ENCODE measurements at regions not wholly inside any gene's neighbourhood (a gene's known extent, or its start where the extent isn't known, plus 50 kb on each side); places are given as distances from the start of the nearest gene placed in this dataset.

DNA sequence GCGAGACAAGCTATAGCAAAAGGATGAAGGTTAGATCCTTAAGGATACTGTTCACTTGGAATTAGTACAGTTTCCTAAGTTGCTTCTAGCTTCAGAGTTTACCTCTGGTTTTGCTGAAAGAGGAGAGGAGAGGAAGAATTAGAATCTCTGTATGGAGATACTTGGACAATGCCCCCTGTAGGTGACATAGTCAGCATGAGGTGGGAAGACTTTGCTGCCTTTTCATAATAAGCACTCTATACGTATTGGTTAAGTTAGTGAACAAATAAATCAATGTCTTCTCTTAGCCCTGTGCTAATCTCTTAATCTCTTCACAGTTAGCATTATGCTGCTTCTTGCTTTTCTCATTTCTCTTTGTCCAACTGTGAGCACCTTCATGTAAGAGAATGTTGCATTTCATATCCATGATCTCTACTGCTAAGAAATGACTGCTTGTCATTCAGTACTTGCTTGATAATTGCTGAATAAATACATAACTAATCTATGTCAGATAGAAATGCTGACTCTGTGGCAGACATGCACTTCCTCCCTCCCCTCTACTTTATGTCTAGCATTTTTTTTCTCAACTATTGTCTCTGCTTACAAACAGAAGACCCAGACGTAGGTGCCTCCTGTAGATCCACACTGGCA is 527.2 kb downstream of the GBA3 start:
- BruUV-seq (replicated peaks): no TSS peak
- Histone ChIP-seq H3K36me3 (ENCODE audit: control insufficient read depth, insufficient read depth, low read length) (no peaks in the 10 kb centered on the region), H3K27ac (ENCODE audit: low read length) (no peak overlapping the region), H3K27me3 (ENCODE audit: control insufficient read depth, insufficient read depth, low read length) (no peaks in the 10 kb centered on the region), H3K4me3 (ENCODE audit: low read depth in 2 of 2, low read length in 2 of 2) (no peak overlapping the region), H3K9me3 (ENCODE audit: control insufficient read depth, insufficient read depth, low read depth, low read length) (no peaks in the 10 kb centered on the region), H3K4me1 (ENCODE audit: control insufficient read depth, insufficient read depth, low read length) (no peaks in the 10 kb centered on the region)
- no peak for ATAC-seq
- TF ChIP-seq TCF7L2 (IDR thresholded peaks at IDR 0.05; ENCODE audit: low read depth, low read length) (no peak), CTCF (IDR thresholded peaks at IDR 0.05) (no peak)
- POLR2A ChIA-PET: no interaction called here
- intact Hi-C loops (cut with micrococcal nuclease; ENCODE audit: unreplicated experiment) (no loop called here), in situ Hi-C loops (cut with HindIII; ENCODE audit: low pct_unique_long_range_greater_than_20kb, low sequenced_read_pairs) (no loop called here)
- CTCF ChIA-PET: no interaction called here
- DNase-seq (ENCODE audit: low read depth, low spot score): no peak

- no peak for TF ChIP-seq POLR2AphosphoS5 (IDR thresholded peaks at IDR 0.05; ENCODE audit: low read depth, low read length)
- POLR2A ChIA-PET: no interaction called here
- no peaks in the 10 kb centered on the region for H3K4me1 ChIP-seq (ENCODE audit: control insufficient read depth, insufficient read depth, low read length)
- no TSS peak for BruUV-seq (replicated peaks)
- CTCF ChIA-PET: no interaction called here
- ATAC-seq (no peak), DNase-seq (ENCODE audit: low read depth, low spot score) (no peak)
- H3K27me3 ChIP-seq (ENCODE audit: control insufficient read depth, insufficient read depth, low read length): no peaks in the 10 kb centered on the region
- H3K4me3 ChIP-seq (ENCODE audit: low read depth in 2 of 2, low read length in 2 of 2): no peak overlapping the region
- no peaks in the 10 kb centered on the region for H3K36me3 ChIP-seq (ENCODE audit: control insufficient read depth, insufficient read depth, low read length)
- no peaks in the 10 kb centered on the region for H3K9me3 ChIP-seq (ENCODE audit: control insufficient read depth, insufficient read depth, low read depth, low read length)
- in situ Hi-C loops (cut with HindIII; ENCODE audit: low pct_unique_long_range_greater_than_20kb, low sequenced_read_pairs): no loop called here
- H3K27ac ChIP-seq (ENCODE audit: low read length): no peak overlapping the region
- intact Hi-C loops (cut with micrococcal nuclease; ENCODE audit: unreplicated experiment): no loop called here
Measured at GRCh38 chr4:23213198-23213597, 520.5 kb downstream of the GBA3 start.

DNA sequence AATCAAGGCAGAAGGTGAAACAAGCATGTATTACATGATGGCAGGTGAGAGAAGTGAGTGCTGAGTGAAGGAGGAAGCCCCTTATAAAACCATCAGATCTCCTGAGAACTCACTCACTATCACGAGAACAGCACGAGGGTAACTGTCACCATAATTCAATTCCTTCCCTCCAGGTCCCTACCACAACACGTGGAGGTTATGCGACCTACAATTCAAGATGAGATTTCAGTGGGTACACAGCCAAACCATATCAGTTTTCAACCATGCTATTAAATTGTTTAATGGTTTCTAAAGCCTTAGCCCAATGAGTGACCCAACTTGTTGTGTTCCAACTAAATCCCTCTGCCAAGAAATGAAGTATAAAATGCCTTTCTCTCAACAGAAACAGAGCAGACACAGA is 519.8 kb downstream of the GBA3 start:
- TF ChIP-seq, protein P1, sequence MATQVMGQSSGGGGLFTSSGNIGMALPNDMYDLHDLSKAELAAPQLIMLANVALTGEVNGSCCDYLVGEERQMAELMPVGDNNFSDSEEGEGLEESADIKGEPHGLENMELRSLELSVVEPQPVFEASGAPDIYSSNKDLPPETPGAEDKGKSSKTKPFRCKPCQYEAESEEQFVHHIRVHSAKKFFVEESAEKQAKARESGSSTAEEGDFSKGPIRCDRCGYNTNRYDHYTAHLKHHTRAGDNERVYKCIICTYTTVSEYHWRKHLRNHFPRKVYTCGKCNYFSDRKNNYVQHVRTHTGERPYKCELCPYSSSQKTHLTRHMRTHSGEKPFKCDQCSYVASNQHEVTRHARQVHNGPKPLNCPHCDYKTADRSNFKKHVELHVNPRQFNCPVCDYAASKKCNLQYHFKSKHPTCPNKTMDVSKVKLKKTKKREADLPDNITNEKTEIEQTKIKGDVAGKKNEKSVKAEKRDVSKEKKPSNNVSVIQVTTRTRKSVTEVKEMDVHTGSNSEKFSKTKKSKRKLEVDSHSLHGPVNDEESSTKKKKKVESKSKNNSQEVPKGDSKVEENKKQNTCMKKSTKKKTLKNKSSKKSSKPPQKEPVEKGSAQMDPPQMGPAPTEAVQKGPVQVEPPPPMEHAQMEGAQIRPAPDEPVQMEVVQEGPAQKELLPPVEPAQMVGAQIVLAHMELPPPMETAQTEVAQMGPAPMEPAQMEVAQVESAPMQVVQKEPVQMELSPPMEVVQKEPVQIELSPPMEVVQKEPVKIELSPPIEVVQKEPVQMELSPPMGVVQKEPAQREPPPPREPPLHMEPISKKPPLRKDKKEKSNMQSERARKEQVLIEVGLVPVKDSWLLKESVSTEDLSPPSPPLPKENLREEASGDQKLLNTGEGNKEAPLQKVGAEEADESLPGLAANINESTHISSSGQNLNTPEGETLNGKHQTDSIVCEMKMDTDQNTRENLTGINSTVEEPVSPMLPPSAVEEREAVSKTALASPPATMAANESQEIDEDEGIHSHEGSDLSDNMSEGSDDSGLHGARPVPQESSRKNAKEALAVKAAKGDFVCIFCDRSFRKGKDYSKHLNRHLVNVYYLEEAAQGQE (IDR thresholded peaks at IDR 0.05; ENCODE audit: insufficient read depth in 1 of 2, low read depth in 2 of 2, low read length in 1 of 2): no peak
- TF ChIP-seq TCF7L2 (IDR thresholded peaks at IDR 0.05; ENCODE audit: low read depth, low read length): no peak
- TF ChIP-seq CTCF (IDR thresholded peaks at IDR 0.05): no peak
- TF ChIP-seq SIN3A (IDR thresholded peaks at IDR 0.05; ENCODE audit: borderline replicate concordance, insufficient read depth, low read depth, low read length): no peak
- TF ChIP-seq POLR2AphosphoS5 (IDR thresholded peaks at IDR 0.05; ENCODE audit: low read depth, low read length): no peak
- no TSS peak for BruUV-seq (replicated peaks)
- Histone ChIP-seq H3K27me3 (ENCODE audit: control insufficient read depth, insufficient read depth, low read length) (no peaks in the 10 kb centered on the region), H3K4me3 (ENCODE audit: low read depth in 2 of 2, low read length in 2 of 2) (no peak overlapping the region), H3K36me3 (ENCODE audit: control insufficient read depth, insufficient read depth, low read length) (no peaks in the 10 kb centered on the region), H3K9me3 (ENCODE audit: control insufficient read depth, insufficient read depth, low read depth, low read length) (no peaks in the 10 kb centered on the region), H3K4me1 (ENCODE audit: control insufficient read depth, insufficient read depth, low read length) (no peaks in the 10 kb centered on the region), H3K27ac (ENCODE audit: low read length) (no peak overlapping the region)
- in situ Hi-C loops (cut with HindIII; ENCODE audit: low pct_unique_long_range_greater_than_20kb, low sequenced_read_pairs): no loop called here
- no peak for ATAC-seq
- ChIA-PET POLR2A (no interaction called here), CTCF (no interaction called here)
- DNase-seq (ENCODE audit: low read depth, low spot score): no peak
- intact Hi-C loops (cut with micrococcal nuclease; ENCODE audit: unreplicated experiment): no loop called here
